ENCODE measurements at regions not wholly inside any gene's neighbourhood (a gene's known extent, or its start where the extent isn't known, plus 50 kb on each side); places are given as distances from the start of the nearest gene placed in this dataset.
"Not testable (repeated sequence)": the region's sequence is repeated elsewhere in the genome, so short reads cannot be mapped to it uniquely, and the experiment has no call there.

DNA sequence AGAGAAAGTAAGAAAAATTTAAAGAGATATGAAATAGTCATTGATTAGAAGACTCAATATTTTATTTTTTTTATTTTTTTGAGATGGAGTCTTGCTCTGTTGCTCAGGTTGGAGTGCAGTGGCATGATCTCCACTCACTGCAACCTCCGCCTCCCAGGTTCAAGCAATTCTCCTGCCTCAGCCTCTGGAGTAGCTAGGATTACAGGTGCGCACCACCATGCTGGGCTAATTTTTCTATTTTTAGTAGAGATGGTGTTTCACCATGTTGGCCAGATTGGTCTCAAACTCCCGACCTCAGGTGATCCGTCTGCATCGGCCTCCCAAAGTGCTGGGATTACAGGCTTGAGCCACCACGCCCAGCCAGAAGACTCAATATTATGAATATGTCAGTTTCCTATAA lies 672.6 kb downstream of the UQCRFS1 start:
- not testable (repeated sequence) for DNase-seq (ENCODE audit: low read depth in 2 of 2)

- DNase-seq (ENCODE audit: low read depth in 2 of 2), result no peak
Measured at GRCh38 chr19:28539759-28540158, 673.2 kb downstream of the UQCRFS1 start.

GRCh38 chr19:28538579-28538978 lies 674.4 kb downstream of the UQCRFS1 start:
- DNase-seq (ENCODE audit: low read depth in 2 of 2), result not testable (repeated sequence)

DNA sequence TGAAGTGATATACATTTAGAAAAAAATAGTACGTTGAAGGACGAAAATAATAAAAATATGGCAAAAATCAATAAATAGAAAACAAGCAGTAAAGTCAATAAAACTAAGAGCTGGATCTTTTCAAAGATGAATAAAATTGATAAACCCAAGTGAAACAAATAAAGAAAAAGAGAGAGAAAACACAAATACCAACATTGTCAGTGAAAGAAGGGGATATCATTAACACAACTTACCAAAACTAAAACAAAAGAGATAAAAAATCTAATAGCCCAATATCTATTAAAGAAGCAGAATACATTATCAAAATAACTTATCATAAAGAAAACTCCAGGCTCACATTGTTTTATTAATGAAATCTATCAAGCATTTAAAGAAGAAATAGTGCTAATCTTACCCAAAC lies 675.1 kb downstream of the UQCRFS1 start:
- DNase-seq (ENCODE audit: low read depth in 2 of 2), result no peak

DNA sequence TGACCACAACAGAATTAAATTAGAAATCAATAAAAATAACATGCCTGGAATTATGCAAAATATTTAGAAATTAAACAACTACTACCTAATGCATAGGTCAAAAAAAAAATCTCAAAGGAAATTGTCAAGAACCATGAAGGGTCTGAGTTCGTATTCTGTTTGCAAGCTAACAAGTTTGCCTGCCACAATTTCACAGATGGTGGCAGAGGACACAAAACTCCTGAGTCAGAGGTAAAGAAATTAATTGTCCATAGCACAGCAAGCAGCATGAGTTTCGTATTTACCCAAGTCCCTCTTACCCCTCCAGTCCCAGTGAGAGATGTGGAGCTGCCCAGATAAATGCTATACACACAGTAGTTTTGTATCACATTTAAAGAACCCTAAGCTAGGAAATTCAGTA lies 675.9 kb downstream of the UQCRFS1 start:
- DNase-seq (ENCODE audit: low read depth in 2 of 2), result no peak

GRCh38 chr19:28535352-28535775 lies 677.6 kb downstream of the UQCRFS1 start:
- DNase-seq (ENCODE audit: low read depth in 2 of 2), result no peak

DNA sequence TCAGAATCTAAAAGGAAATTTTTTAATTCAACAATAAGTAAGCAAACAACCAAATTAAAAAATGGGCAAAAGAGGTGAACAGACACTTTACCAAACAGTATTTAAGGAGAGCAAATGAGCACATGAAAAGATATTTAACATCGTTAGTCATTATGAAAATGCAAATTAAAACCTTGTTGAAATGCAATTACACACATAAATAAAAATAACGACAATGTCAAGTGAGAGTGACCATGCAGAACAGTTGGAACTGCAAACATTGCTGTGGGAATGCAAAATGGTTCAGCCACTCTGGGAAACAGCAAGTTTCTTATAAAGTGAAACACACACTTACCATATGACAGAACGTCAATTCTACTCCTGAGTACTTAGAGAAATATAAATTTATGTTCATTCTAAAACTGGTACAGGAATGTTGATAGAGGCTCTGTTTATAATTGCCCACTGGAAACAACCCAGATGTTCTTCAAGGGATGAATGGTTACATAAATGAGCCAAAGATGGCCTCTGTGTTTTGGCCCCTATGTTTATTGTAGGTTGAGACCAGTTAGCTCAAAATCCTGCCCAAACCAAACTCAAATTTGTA lies 678.1 kb downstream of the UQCRFS1 start:
- DNase-seq (ENCODE audit: low read depth in 2 of 2), result no peak

- DNase-seq (ENCODE audit: low read depth in 2 of 2), result no peak
Measured at GRCh38 chr19:28532765-28533341, 680.1 kb downstream of the UQCRFS1 start.

- DNase-seq (ENCODE audit: low read depth in 2 of 2), result no peak
Measured at GRCh38 chr19:28531979-28532378, 681.0 kb downstream of the UQCRFS1 start.

GRCh38 chr19:28530406-28531035 lies 682.4 kb downstream of the UQCRFS1 start:
- no peak for DNase-seq (ENCODE audit: low read depth in 2 of 2)

DNA sequence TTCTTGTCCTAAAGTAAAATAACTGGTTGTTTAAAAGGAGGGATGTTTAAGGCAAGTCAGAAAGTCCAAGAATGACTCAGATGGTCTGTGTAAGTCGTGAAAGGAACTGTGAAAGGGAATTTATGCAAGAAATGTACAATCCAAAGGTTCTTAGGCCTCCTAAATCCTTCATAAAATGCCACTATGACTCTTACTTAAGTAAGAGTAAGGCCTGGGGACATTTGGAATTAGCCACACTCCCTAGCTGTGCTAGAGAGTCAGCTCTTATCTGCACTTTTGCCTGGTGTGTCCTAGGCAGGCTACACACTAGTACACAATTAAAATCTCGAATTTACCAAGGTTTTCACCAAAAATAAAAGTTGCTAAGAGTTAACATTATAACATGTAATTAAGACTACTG lies 686.9 kb downstream of the UQCRFS1 start:
- DNase-seq (ENCODE audit: low read depth in 2 of 2), result no peak

- no peak for DNase-seq (ENCODE audit: low read depth in 2 of 2)
Measured at GRCh38 chr19:28523619-28524018, 689.3 kb downstream of the UQCRFS1 start.

- no peak for DNase-seq (ENCODE audit: low read depth in 2 of 2)
Measured at GRCh38 chr19:28522545-28522922, 690.4 kb downstream of the UQCRFS1 start.

DNA sequence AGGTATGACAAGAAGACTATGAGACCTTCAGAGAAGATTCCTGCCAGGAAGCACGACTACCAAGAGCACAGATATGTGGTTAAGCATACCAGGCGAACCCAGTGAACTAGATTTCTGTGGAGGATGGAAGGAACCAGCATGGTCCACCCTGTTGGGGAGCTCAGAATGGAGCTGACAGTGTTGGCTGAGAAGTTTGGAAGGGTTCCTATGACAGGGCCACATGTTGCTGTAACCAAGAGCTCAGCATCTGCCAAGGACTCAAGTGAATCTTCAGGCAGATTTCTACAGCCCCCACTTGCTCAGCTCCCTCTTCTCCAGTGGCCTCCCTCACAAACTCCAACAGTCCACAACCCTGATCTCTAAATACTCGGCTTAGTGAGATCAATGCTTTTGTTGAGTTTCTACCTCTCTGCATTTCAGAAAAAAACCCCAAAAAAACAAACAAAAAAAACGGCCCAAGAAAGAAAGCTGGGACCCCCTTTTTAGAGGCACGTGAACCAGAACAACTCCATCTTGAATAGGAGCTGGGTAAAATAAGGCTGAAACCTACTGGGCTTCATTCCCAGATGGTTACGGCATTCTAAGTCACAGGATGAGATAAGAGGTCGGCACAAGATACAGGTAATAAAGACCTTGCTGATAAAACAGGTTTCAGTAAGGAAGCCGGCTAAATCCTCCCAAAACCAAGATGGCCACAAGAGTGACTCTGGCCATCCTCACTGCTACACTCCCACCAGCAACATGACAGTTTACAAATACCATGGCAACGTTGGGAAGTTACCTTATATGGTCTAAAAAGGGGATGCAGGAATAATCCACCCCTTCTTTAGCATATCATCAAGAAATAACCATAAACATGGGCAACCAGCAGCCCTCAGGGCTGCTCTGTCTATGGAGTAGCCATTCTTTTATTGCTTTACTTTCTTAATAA lies 691.1 kb downstream of the UQCRFS1 start:
- no peak for DNase-seq (ENCODE audit: low read depth in 2 of 2)

DNA sequence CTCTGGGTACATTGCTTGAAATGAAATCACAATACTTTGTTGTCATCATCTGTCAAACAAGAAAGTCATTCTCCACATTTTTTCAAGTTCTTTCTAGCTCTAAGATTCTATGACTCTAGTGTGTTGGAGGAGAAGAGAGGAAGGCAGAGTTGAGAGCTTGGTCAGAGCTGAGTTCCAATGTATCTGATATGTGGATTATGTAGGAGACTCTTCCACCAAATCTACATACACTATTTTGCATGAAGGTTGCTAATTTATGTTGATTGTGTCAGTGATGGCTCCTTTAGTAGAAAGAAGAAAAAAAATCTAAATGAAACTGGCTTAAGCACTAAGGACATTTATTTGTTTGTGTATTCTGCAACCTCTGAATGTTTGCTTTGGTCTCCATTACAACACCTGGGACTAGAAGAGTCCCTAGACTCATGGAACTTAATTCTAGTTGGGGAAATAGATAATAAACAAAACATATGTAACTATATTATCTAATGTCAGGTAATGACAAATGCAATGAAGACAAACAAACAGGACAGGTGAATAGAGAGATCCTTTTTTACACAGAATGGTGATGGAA lies 691.9 kb downstream of the UQCRFS1 start:
- DNase-seq (ENCODE audit: low read depth in 2 of 2), result no peak

- DNase-seq (ENCODE audit: low read depth in 2 of 2), result no peak
Measured at GRCh38 chr19:28519952-28520861, 692.7 kb downstream of the UQCRFS1 start.

DNA sequence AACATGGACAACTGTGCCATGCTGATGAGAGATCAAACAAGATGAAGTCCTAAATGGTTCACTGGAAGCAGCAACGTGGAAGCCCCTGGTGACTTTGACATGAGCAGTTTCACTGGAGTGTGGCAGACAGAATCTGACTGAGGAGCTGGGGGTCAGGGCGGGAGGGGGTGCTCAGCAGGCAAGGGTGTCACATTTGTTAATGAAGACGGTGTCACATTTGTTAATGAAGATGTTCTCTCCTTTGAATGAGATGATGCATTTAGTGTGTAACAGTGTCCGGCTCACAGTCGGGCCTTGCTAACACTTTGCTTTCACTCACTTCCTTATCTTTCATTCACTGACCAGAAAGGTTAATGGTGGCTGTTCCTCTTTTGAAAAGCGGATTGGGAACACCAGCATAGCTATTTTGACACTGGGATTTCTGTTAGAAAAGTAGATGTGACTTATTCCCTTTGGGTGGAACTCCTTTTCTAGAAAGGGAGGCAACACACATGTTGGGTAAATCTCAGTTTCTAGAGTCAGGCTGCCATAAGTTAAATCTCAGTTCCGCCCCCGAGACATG lies 693.7 kb downstream of the UQCRFS1 start:
- no peak for DNase-seq (ENCODE audit: low read depth in 2 of 2)

DNA sequence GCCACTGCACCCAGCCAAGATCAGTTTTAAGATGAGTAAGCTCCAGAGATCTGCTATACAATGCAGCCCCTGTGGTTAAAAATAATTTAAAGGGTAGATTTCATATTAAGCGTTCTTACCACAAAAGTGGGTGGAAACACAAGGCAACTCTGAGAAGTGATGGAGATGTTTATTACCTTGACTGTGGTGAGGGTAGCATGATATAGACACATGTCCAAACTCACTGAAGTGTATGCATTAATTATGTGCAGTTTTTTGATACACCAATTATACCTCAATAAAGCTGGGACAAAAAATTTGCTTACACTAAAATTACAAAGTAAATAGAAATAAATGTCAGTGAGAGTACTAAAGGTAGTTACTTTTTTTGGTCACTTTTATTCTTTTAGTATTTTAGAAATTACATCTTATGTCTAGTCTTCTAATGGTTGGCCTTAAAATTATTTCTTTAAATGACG lies 696.5 kb downstream of the UQCRFS1 start:
- no peak for DNase-seq (ENCODE audit: low read depth in 2 of 2)

GRCh38 chr19:28514166-28514565 lies 698.8 kb downstream of the UQCRFS1 start:
- DNase-seq (ENCODE audit: low read depth in 2 of 2), result no peak

- no peak for DNase-seq (ENCODE audit: low read depth in 2 of 2)
Measured at GRCh38 chr19:28511655-28512054, 701.3 kb downstream of the UQCRFS1 start.
